ENCODE measurements at regions not wholly inside any gene's neighbourhood (a gene's known extent, or its start where the extent isn't known, plus 50 kb on each side); places are given as distances from the start of the nearest gene placed in this dataset.

DNA sequence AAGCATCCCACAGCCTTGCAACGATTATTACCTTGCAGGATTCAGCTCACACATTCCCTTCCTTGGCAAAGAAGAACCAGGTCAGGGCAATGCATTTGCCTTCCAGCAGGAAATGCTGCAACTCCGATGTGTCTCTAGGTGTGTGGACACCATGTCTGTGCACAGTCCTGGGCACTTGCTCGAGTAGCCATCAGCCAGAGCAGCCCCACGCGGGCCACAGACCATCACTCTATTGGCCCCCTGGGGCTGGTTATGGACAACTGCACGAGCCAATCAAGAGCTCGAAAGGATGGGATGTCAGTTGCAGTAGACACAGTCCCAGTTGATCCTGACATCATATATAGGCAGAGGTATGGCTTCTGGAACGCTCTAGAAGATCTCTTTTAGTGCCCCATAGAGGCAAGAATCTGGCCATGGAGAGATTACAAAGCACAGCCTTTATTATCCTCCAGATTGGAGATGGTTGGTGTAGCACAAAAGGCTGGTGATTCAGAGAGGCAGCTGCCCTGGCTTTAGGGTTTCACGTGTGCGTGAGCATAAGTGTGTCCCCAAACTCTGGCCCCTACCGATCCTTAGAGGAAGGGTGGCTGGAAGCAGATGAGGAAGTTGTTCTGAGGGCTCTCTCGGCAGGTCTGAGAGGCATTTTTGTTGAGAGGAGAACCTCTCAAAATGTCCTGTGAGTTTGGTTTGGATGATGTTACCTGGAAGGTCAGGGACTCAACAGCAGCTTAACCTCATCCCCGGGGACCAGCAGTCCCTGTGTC, 403.8 kb downstream of the SEC14L1 start:
- TF ChIP-seq, protein P1, sequence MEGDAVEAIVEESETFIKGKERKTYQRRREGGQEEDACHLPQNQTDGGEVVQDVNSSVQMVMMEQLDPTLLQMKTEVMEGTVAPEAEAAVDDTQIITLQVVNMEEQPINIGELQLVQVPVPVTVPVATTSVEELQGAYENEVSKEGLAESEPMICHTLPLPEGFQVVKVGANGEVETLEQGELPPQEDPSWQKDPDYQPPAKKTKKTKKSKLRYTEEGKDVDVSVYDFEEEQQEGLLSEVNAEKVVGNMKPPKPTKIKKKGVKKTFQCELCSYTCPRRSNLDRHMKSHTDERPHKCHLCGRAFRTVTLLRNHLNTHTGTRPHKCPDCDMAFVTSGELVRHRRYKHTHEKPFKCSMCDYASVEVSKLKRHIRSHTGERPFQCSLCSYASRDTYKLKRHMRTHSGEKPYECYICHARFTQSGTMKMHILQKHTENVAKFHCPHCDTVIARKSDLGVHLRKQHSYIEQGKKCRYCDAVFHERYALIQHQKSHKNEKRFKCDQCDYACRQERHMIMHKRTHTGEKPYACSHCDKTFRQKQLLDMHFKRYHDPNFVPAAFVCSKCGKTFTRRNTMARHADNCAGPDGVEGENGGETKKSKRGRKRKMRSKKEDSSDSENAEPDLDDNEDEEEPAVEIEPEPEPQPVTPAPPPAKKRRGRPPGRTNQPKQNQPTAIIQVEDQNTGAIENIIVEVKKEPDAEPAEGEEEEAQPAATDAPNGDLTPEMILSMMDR (CRISPR knock-in tag; IDR thresholded peaks at IDR 0.05): no peak
- TF ChIP-seq ELF4 (CRISPR knock-in tag; IDR thresholded peaks at IDR 0.05; ENCODE audit: borderline replicate concordance) (no peak), SUZ12 (IDR thresholded peaks at IDR 0.05; ENCODE audit: low read depth, low read length) (no peak), TAF1 (CRISPR knock-in tag; IDR thresholded peaks at IDR 0.05) (no peak), LCORL (IDR thresholded peaks at IDR 0.05) (no peak), LCORL (CRISPR knock-in tag; IDR thresholded peaks at IDR 0.05) (no peak)
- TF ChIP-seq, protein P2, sequence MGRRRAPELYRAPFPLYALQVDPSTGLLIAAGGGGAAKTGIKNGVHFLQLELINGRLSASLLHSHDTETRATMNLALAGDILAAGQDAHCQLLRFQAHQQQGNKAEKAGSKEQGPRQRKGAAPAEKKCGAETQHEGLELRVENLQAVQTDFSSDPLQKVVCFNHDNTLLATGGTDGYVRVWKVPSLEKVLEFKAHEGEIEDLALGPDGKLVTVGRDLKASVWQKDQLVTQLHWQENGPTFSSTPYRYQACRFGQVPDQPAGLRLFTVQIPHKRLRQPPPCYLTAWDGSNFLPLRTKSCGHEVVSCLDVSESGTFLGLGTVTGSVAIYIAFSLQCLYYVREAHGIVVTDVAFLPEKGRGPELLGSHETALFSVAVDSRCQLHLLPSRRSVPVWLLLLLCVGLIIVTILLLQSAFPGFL (CRISPR knock-in tag; IDR thresholded peaks at IDR 0.05): no peak
- TF ChIP-seq, protein P3, sequence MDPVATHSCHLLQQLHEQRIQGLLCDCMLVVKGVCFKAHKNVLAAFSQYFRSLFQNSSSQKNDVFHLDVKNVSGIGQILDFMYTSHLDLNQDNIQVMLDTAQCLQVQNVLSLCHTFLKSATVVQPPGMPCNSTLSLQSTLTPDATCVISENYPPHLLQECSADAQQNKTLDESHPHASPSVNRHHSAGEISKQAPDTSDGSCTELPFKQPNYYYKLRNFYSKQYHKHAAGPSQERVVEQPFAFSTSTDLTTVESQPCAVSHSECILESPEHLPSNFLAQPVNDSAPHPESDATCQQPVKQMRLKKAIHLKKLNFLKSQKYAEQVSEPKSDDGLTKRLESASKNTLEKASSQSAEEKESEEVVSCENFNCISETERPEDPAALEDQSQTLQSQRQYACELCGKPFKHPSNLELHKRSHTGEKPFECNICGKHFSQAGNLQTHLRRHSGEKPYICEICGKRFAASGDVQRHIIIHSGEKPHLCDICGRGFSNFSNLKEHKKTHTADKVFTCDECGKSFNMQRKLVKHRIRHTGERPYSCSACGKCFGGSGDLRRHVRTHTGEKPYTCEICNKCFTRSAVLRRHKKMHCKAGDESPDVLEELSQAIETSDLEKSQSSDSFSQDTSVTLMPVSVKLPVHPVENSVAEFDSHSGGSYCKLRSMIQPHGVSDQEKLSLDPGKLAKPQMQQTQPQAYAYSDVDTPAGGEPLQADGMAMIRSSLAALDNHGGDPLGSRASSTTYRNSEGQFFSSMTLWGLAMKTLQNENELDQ (CRISPR knock-in tag; IDR thresholded peaks at IDR 0.05; ENCODE audit: borderline replicate concordance): no peak

Data from HepG2 (cell line).